HG03442 (cell line): ENCODE measurements at regions not wholly inside any gene's neighbourhood (a gene's known extent, or its start where the extent isn't known, plus 50 kb on each side); places are given as distances from the start of the nearest gene placed in this dataset.
"Not testable (repeated sequence)": the region's sequence is repeated elsewhere in the genome, so short reads cannot be mapped to it uniquely, and the experiment has no call there.

Experiments used
- ATAC-seq: cut with Tn5 transposase; IDR thresholded peaks from one replicate; pipeline ENCODE4 v1.9.1; 2021; ENCODE audit warnings: mild to moderate bottlenecking, moderate library complexity; ENCODE audit not compliant: unreplicated experiment

DNA sequence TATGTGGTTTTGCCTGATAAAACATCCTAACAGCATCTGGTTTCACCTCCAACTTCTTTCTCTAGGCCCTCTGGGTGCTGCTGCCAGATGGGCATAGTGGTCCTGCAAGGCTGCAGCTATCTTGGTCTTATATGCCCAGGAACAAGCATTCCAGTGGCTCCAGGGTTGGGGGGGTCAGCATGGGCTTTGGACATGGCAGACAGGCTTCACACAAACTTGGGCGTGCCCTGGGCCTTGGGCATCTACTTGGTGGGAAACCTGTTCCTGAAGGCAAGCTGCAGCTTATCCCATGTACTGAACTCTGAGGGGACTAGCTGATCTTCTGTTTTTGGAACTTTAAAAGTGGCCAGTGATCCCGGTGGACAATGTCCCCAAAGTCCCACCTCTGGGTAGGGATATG, 54.9 kb upstream of the ZNF678 start:
- ATAC-seq: no peak

DNA sequence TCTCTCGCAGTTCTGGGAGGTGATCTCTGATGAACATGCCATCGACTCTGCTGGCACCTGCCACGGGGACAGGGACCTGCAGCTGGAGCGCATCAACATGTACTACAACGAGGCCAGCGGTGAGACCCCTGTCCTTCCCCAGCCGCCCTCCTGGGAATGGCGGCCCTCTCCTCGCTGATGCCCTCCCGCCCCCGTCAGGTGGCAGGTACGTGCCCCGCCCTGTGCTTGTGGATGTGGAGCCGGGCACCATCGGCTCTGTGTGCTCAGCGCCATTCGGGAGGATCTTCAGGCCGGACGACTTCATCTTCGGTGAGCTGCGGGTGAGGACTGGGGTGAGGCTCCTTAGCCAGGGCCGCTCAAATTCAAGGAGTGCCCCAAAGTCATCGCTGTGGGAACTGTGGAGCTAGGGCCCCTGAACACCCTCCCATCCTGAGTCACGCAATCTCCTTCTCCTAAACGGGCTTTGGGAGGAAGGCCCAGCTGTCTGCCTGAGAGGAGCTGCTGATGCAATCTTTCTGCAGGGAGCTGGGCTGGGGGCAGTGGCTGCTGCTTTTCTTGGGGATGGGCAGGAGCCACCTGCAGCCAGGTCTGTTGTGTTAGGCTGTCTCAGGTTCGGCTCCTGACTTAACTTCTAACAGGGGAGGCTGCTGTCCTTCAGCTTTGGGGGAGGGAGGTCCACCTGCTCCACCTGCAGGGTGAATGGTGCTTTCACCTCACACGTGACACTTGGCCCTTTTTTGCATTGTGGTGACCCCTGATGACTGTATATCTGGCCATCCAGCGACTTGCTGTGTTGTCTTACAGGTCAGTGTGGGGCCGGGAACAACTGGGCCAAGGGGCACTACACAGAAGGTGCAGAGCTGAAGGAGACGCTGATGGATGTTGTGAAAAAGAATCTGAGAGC, 56.6 kb upstream of the ZNF678 start:
- ATAC-seq: not testable (repeated sequence)

DNA sequence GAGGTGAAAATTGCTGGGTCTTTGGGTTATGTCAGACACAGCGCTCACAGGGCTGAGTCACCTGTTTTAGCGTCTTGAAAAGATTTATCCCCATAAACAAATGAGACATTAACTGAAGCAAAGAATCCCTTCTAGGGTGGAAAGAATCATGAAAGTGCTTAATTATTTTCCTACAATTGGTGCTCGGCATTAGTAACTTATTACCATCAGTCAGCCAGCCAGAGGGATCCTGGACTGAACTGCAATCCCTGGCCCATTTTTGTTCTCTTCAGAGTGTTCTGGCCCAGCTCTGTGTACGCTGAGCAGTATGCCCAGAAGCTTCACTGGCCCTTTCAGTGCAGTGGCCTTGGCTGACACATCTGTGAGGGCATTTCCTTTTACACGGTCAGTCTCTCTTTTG, 67.3 kb upstream of the ZNF678 start:
- ATAC-seq: not testable (repeated sequence)

DNA sequence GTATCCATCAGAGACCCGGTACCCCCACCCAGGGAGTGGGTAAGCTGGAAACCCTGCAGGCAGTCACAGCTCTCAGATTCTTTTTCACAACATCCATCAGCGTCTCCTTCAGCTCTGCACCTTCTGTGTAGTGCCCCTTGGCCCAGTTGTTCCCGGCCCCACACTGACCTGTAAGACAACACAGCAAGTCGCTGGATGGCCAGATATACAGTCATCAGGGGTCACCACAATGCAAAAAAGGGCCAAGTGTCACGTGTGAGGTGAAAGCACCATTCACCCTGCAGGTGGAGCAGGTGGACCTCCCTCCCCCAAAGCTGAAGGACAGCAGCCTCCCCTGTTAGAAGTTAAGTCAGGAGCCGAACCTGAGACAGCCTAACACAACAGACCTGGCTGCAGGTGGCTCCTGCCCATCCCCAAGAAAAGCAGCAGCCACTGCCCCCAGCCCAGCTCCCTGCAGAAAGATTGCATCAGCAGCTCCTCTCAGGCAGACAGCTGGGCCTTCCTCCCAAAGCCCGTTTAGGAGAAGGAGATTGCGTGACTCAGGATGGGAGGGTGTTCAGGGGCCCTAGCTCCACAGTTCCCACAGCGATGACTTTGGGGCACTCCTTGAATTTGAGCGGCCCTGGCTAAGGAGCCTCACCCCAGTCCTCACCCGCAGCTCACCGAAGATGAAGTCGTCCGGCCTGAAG, 69.3 kb upstream of the ZNF678 start:
- ATAC-seq: not testable (repeated sequence)

DNA sequence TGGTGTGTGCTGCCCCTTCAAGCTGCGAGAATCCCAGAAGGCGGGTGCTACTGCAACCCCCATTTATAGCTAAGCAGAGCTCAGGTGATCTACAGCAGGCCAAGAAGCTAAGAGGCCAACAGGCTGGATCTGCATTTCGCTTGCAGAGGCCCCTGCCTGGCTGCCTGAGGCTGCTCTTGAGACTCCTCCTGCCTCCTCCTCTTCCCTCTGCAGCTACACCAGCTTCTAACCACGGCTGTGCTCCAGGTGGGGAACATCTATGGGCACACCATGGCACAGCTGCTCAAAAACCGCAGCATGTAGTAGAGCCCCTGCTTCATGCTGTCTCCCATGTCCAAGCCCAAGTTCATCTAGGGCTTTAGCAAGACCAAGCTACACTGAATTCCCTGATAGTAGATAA, 72.9 kb upstream of the ZNF678 start:
- no peak for ATAC-seq

DNA sequence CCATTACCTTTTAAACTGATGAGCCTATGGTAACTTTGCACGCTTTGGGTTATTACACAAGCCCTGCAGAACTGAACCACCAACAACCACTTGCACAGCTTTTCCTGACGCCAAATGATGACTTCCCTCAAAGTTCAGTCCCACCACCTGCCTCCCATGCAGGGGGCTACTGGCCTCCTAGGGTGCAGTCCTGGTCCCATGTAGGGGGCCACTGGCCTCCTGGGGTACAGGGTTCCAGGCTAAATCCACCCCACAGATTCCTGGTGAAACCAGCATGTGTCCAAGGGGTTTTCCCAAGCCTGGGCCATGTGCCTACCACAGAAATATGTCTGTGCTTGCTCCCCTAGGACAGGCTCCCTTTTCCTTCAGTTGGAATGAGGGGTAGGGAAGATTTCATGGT, 73.4 kb upstream of the ZNF678 start:
- no peak for ATAC-seq

DNA sequence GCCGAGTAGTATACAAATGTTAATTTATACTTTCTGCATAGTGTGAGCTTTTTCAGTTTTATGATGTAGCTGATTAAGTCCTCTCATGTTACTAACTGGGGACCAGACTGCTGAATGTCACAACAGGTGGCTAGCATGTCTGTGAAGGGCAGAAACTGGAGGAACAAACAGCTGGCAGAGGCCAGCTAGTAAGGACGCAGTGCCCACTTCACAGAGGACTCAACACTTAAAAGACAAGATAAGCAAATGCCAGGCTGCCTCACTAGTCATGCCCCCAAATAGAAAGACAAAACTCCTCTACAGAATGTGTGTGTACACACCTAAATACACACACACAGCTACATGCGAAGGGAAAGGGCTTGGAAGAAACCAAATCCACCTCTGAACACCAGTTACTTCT, 73.8 kb upstream of the ZNF678 start:
- ATAC-seq: no peak

DNA sequence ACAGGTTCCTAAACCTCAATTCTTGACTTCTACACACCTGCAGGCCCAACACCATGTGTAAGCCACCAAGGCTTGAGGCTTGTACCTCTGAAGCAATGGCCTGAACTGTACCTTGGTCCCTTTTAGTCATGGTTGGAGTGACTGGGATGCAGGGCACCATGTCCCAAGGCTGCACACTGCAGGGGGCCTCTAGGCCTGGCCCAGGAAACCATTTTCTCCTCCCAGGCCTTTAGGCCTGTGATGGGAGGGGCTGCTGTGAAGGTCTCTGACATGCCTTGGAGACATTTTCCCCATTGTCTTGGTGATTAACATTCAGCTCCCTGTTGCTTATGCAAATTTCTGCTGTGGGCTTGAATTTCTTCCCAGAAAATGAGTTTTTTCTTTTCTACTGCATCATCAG, 75.8 kb upstream of the ZNF678 start:
- ATAC-seq: no peak

DNA sequence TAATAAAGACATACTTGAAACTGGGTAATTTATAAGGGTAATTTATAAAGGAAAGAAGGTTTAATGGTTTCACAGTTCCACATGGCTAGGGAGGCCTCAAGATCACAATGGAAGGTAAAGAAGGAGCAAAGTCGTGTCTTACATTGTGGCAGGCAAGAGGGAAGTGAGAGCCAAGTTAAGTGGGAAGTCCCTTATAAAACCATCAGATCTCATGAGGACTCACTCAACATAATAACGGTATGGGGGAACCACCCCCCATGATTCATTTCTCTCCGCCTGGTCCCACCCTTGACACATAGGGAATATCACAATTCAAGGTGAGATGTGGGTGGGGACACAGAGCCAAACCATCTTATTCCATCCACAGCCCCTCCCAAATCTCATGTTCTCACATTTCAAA, 76.8 kb upstream of the ZNF678 start:
- ATAC-seq: peak; percentile 55

DNA sequence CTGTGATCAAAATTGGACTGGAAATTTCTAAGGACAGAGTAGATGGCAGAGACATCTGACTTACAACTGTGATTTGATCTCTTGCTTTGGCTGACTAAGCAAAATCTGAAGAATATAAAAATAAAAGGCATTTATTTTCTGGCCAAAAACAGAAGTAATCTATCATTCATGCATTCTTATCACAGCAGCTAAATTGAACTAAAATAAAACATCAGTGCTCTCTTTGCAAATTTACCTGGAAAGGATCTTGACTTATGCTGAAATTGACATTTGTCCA, 81.4 kb upstream of the ZNF678 start:
- ATAC-seq: no peak

DNA sequence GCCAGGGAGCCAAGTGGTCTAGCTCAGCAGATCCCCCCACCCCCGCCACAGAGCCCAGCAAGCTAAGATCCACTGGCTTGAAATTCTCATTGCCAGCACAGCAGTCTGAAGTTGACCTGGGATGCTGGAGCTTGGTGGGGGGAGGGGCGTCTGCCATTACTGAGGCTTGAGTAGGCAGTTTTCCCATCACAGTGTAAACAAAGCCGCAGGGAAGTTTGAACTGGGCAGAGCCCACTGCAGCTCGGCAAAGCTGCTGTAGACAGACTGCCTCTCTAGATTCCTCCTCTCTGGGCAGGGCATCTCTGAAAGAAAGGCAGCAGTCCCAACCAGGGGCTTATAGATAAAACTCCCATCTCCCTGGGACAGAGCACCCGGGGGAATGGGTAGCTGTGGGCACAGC, 89.3 kb upstream of the ZNF678 start:
- ATAC-seq: not testable (repeated sequence)

DNA sequence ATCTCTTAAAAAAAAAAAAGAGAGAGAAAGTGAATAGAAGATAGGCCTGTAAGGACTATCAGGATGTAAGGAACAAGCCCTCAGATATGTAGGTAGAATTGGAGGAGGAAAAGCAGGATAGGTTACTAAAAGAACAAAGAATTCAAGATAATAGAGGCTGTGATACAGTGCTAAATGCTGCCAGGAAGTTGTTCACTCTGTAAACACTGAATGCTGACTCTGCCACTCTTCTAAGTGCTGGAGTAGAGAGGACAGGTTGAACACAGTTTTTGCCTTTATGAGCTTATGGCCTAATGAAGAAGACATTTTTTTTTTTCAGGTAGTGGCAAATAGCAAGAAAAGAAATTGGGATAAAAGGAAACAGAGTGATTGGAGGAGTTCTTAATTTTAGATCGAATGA, 90.6 kb upstream of the ZNF678 start:
- no peak for ATAC-seq

DNA sequence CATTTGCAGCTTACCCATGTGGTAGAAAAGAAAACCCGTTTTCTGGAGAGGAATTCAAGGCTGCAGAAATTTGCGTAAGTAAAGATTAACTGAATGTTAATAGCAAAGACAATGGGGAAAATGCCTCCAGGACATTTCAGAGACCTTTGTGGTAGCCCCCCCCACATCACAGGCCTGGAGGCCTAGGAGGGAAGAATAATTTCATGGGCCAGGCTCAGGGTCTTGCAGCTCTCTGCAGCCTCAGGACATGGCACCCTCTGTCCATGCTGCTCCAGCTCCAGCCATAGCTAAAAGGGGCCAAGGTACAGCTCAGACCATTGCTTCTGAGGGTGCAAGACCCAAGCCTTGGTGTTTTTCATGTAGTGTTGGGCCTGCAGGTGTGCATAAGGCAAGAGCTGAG, 92.7 kb upstream of the ZNF678 start:
- no peak for ATAC-seq

DNA sequence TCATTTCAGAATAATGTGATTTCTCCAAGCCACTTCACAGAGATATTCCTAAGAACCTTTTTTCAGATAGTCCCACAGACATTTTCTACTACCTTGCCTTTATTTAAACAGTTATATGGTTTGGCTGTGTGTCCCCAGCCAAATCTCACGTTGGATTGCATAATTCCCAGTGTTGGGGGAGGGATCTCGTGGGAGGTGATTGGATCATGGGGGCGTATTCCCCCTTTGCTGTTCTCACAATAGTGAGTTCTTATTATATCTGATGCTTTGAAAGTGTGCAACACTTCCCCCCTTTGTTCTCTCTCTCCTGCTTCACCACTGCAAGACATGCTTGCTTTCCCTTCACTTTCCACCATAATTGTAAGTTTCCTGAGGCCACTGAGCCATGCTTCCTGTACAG, 93.6 kb upstream of the ZNF678 start:
- no peak for ATAC-seq

DNA sequence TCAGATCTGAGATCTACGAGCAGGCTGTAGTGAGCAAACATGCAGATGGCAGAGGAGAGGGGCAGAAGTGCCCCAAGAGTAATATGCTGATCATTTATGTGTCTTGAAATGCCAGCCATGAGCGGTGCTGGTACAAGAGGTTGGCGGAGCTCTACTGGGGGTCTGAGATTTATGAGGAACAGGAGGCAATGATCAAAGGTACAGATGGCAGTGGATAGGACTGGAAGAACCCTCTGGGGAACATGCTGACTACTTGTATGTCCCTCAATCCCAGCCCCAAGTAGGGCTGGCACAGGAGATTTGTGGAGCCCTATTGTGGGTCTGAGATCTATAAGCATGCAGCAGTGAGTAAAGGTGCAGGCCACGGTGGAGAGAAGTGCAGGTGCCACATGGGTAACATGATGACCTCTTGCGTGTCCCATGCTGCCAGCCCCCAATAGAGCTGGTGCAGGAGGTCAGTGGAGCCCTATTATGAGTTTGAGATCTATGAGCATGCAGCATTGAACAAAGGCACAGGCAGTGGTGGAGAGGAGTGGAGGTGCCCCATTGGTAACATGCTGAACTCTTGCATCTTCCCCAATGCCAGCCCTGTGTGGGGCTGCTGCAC, 97.2 kb upstream of the ZNF678 start:
- no peak for ATAC-seq

DNA sequence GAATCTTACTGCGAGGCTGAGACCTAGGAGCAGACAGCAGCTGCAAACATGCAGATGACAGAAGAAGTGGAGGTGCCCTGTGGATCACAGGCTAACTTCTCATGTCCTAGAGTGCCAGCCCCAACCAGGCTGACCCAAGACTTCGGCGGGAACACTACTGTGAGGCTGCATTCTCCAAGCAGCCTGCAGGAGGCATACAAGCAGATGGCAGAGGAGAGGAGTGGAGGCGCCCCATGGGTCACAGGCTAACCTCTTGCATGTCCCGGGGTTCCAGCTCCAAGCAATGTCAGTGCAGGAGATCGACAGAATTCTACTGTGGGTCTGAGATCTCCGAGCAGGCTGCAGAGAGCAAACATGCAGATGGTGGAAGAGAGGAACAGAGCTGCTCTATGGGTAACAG, 98.1 kb upstream of the ZNF678 start:
- no peak for ATAC-seq

DNA sequence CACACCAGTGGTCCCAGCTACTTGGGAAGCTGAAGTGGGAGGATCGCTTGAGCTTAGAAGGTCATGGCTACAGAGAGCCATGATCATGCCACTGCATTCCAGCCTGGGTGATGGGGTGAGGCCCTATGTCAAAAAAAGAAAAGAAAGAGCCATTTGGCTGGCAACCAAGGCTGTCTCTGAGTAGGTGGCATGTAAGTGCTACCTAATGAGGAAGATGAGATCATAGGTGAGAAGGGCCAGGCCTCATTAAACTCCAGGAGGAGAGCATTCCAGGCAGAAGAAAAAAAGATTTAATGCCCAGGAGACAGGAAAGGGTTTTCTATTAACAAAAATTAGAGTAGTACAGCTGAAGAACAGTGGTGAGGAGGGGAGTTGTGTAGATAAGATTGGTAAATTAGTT, 103.4 kb upstream of the ZNF678 start:
- no peak for ATAC-seq

DNA sequence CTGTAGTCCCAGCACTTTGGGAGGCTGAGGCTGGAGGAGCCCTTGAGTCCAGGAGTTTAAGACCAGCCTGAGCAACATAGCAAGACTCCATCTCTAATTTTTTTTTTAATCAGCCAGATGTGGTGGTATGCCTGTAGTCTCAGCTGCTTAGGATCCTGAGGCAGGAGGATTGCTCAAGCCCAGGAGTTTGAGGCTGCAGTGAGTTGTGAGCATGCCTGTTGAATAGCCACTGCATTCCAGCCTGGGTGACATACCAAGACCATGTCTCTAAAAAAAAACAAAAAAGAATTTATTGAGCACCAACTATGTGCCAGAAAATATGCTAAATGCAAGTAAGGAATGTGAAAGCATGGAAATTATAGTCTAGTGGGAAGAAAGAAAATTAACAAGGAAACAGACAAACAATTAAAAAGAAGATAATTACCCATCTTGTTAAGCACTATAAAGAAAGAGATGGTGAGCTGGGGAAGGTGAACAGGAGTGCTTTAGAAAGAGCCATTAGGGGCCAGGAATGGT, 104.0 kb upstream of the ZNF678 start:
- ATAC-seq: no peak

DNA sequence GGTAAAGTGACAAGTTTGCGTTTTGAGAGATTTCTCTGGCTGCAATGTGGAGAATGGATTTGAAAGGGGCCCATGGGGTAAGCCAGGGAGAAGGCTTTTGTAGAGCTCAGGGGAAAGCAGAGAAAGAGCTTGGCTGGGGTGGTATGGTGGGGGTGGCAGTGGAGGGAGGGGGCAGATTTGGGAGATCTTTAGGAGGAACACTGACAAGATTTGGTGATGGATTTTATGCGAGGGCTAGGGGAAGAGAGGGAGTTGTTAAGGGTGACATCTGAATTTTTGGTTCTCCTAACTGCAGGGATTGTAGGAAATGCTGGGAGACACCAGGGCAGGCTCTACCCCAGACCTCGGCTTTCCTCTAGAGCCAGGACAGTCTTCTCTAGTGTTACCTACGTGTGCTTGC, 108.7 kb upstream of the ZNF678 start:
- ATAC-seq: no peak

DNA sequence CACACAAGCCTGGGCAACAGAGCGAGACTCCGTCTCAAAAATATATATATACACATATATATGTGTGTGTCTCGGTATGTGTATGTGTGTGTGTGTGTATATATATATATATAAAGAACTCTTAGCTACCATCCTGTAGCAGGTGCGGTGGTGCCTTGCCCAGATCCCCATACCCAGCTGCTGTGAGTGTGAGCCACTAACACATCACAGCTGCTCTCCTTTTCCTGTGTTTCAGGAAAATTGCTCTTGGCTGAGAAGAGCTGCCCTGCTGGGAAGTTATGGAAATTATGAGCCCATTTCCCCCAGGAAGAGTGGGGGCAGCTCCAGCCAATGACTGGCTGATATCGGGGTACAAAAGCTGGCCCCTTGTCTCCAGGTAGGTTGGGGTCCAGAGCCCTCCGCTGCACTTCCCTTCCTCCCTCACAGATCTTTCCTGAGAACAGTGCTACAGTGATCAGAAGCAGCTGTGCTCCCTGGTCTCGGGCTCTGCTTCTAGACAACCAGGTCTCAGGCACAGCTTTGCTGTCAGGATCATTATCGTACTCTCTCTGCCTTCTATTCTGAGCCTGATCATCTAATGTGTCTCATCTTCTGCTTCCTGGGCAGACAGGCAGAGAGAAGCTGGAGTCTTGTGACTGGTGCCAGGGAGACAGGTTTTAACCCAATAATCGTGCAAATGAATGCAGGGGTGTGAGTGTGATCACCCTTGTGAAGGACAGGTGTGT, 109.6 kb upstream of the ZNF678 start:
- no peak for ATAC-seq

DNA sequence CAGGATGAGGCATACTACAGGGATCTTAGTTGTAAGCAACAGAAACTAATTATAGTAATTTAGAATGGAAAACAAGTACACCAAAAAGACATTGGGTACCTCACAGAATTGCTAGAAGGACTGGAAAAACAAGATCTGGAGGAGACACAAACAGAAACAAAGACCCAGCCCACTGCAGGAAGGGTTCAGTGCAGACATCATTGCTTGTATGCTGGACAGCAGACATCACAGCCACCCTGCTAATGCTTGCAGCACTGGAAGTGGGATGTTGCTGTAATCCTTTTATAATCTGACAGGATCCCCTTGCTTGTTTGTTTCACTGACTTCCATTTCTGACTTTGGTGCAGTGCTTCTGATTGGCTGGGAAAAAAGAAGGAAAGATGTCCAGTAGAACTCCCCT, 111.4 kb upstream of the ZNF678 start:
- ATAC-seq: no peak
